Neuronal stem cell (in vitro differentiated cells): ENCODE measurements at regions not wholly inside any gene's neighbourhood (a gene's known extent, or its start where the extent isn't known, plus 50 kb on each side); places are given as distances from the start of the nearest gene placed in this dataset.
"Not testable (repeated sequence)": the region's sequence is repeated elsewhere in the genome, so short reads cannot be mapped to it uniquely, and the experiment has no call there.

ENCODE experiments used
- DNase-seq: peaks from one replicate; pipeline ENCODE4 v3.0.0-alpha.2; 2013; ENCODE audit warnings: low spot score
- H2AFZ ChIP-seq: one replicate; pipeline ENCODE4 v1.6.1; 2013; ENCODE audit warnings: mild to moderate bottlenecking, low read length, inconsistent platforms
- H2AK5ac ChIP-seq: 2 replicates; pipeline ENCODE4 v1.6.1; 2013; ENCODE audit warnings: low read depth, mild to moderate bottlenecking, inconsistent platforms, low read length, moderate library complexity, mixed read lengths
- H2BK120ac ChIP-seq: 2 replicates; pipeline ENCODE4 v1.6.1; 2013; ENCODE audit warnings: low read depth, mild to moderate bottlenecking, inconsistent platforms, low read length, moderate library complexity, mixed read lengths
- H2BK12ac ChIP-seq: one replicate; pipeline ENCODE4 v1.6.1; 2013; ENCODE audit warnings: low read length, inconsistent platforms
- H2BK15ac ChIP-seq: 2 replicates; pipeline ENCODE4 v1.6.1; 2013; ENCODE audit warnings: mild to moderate bottlenecking, low read length, inconsistent platforms, mixed read lengths
- H2BK5ac ChIP-seq: one replicate; pipeline ENCODE4 v1.6.1; 2013; ENCODE audit warnings: inconsistent platforms, mild to moderate bottlenecking, low read length, moderate library complexity
- H3K14ac ChIP-seq: one replicate; pipeline ENCODE4 v1.6.1; 2013; ENCODE audit warnings: low read length, inconsistent platforms
- H3K18ac ChIP-seq: 2 replicates; pipeline ENCODE4 v1.6.1; 2013; ENCODE audit warnings: low read length, inconsistent platforms
- H3K23ac ChIP-seq: 2 replicates; pipeline ENCODE4 v1.6.1; 2013; ENCODE audit warnings: low read depth, mild to moderate bottlenecking, mixed read lengths, low read length, inconsistent platforms; ENCODE audit not compliant: poor library complexity
- H3K27ac ChIP-seq: replicated peaks from 3 replicates; pipeline ENCODE4 v1.5.1; 2013; ENCODE audit warnings: low read length, inconsistent platforms
- H3K27me3 ChIP-seq, 3 experiments: 2 replicates each; pipeline ENCODE4 v1.6.1; 2013; ENCODE audit warnings: low read length in 3 of 3, mild to moderate bottlenecking in 2 of 3, inconsistent platforms in 1 of 3, low read depth in 1 of 3, mixed read lengths in 1 of 3, moderate library complexity in 1 of 3; ENCODE audit not compliant: control insufficient read depth in 3 of 3, insufficient read depth in 3 of 3
- H3K36me3 ChIP-seq, 2 donors: replicated peaks in 1 of 2; 2 replicates each; pipeline ENCODE4 v1.6.1; 2013; ENCODE audit warnings: low read length in 2 of 2; ENCODE audit not compliant: control insufficient read depth in 2 of 2, insufficient read depth in 2 of 2
- H3K4ac ChIP-seq: 2 replicates; pipeline ENCODE4 v1.6.1; 2013; ENCODE audit warnings: inconsistent platforms, mild to moderate bottlenecking, low read length, moderate library complexity
- H3K4me1 ChIP-seq, 2 donors: 1 replicate in 1 of 2; 2 replicates in 1 of 2; pipeline ENCODE4 v1.6.1; 2013; ENCODE audit warnings: low read length in 2 of 2, low read depth in 1 of 2; ENCODE audit not compliant: control insufficient read depth in 2 of 2, insufficient read depth in 1 of 2
- H3K4me2 ChIP-seq: one replicate; pipeline ENCODE4 v1.6.1; 2013; ENCODE audit warnings: mild to moderate bottlenecking, low read length, inconsistent platforms; ENCODE audit not compliant: insufficient read depth, poor library complexity, severe bottlenecking
- H3K4me3 ChIP-seq, 2 donors: 2 replicates each; pipeline ENCODE4 v1.5.1; 2013; ENCODE audit warnings: low read length in 2 of 2, mild to moderate bottlenecking in 2 of 2, inconsistent platforms in 1 of 2, moderate library complexity in 1 of 2
- H3K79me1 ChIP-seq: one replicate; pipeline ENCODE4 v1.6.1; 2013; ENCODE audit warnings: low read depth, mild to moderate bottlenecking, inconsistent platforms, low read length, moderate library complexity
- H3K9ac ChIP-seq: one replicate; pipeline ENCODE4 v1.6.1; 2013; ENCODE audit warnings: mild to moderate bottlenecking, low read depth, low read length, inconsistent platforms; ENCODE audit not compliant: poor library complexity
- H3K9me3 ChIP-seq, 2 donors: replicated peaks in 1 of 2; 2 replicates each; pipeline versions ENCODE3 to v1.6.1; 2013; ENCODE audit warnings: low read length in 2 of 2, mild to moderate bottlenecking in 2 of 2, inconsistent platforms in 1 of 2, low read depth in 1 of 2, mixed read lengths in 1 of 2, moderate library complexity in 1 of 2; ENCODE audit not compliant: control insufficient read depth in 2 of 2, insufficient read depth in 1 of 2
- H4K8ac ChIP-seq: one replicate; pipeline ENCODE4 v1.6.1; 2013; ENCODE audit warnings: low read depth, mild to moderate bottlenecking, inconsistent platforms, low read length, moderate library complexity
- H4K91ac ChIP-seq: one replicate; pipeline ENCODE4 v1.6.1; 2013; ENCODE audit warnings: low read length, low read depth, mild to moderate bottlenecking, inconsistent platforms; ENCODE audit not compliant: poor library complexity
- WGBS, 2 donors: extraction: QIAGEN DNeasy Blood & Tissue Kit; methylation state at CpG; one replicate each; pipeline ENCODE4 v1.1.7; 2013; ENCODE audit warnings: missing lambda C conversion rate in 2 of 2, mixed read lengths in 1 of 2; ENCODE audit not compliant: insufficient read length in 2 of 2, insufficient replicate concordance in 1 of 2; ENCODE audit errors: extremely low coverage in 2 of 2; 5-methylcytosine and 5-hydroxymethylcytosine counted together

- not testable (repeated sequence) for H2BK5ac ChIP-seq, H3K4me3 ChIP-seq
Measured at GRCh38 chr18:35897481-35897880, 75.0 kb upstream of the RMP24 start.

GRCh38 chr18:35904389-35905037 lies 68.0 kb upstream of the RMP24 start:
- Histone ChIP-seq H3K4me3 (no peak overlapping the region), H3K9me3 (no peaks in the 10 kb centered on the region)

More at GRCh38 chr18:35897481-35897880, 75.0 kb upstream of the RMP24 start:
- not testable (repeated sequence) for H3K9ac ChIP-seq, H3K4ac ChIP-seq, H3K79me1 ChIP-seq, H3K4me2 ChIP-seq, H3K14ac ChIP-seq, H3K27ac ChIP-seq, DNase-seq, H4K91ac ChIP-seq, H2AFZ ChIP-seq, H3K9me3 ChIP-seq, H3K4me1 ChIP-seq, H4K8ac ChIP-seq, H3K36me3 ChIP-seq, H2BK15ac ChIP-seq, H2BK120ac ChIP-seq, H3K23ac ChIP-seq, H3K18ac ChIP-seq, H2AK5ac ChIP-seq, H2BK12ac ChIP-seq, H3K27me3 ChIP-seq
- no CpG with 5 or more reads among the region's 13 CpGs for WGBS, 2 donors

GRCh38 chr18:35905436-35905835 lies 67.0 kb upstream of the RMP24 start:
- Histone ChIP-seq H3K4ac (no peak overlapping the region), H2AK5ac (no peak overlapping the region), H4K8ac (no peak overlapping the region), H3K9me3 (no peaks in the 10 kb centered on the region), H3K4me1 (no peaks in the 10 kb centered on the region), H2BK12ac (no peak overlapping the region), H3K27ac (no peak overlapping the region), H2AFZ (no peak overlapping the region), H3K79me1 (no peaks in the 10 kb centered on the region), H2BK5ac (no peak overlapping the region), H3K27me3 (no peaks in the 10 kb centered on the region), H2BK15ac (no peak overlapping the region), H3K36me3 (no peaks in the 10 kb centered on the region), H3K14ac (no peak overlapping the region), H4K91ac (no peak overlapping the region), H3K4me2 (no peak overlapping the region), H3K9ac (no peak overlapping the region), H3K23ac (no peak overlapping the region), H3K18ac (no peak overlapping the region), H3K4me3 (no peak overlapping the region), H2BK120ac (no peak overlapping the region)
- WGBS, 2 donors = no CpG with 5 or more reads among the region's 10 CpGs
- no peak for DNase-seq

More at GRCh38 chr18:35904389-35905037, 68.0 kb upstream of the RMP24 start:
- H3K79me1 ChIP-seq = no peaks in the 10 kb centered on the region
- H2BK12ac ChIP-seq = no peak overlapping the region
- no peak overlapping the region for H3K14ac ChIP-seq
- no peaks in the 10 kb centered on the region for H3K36me3 ChIP-seq
- H2BK5ac ChIP-seq = no peak overlapping the region
- H2BK15ac ChIP-seq = no peak overlapping the region
- no peak overlapping the region for H3K23ac ChIP-seq
- H3K4me2 ChIP-seq = no peak overlapping the region
- no peak overlapping the region for H3K9ac ChIP-seq
- DNase-seq = no peak
- H3K4me1 ChIP-seq = no peaks in the 10 kb centered on the region
- no peak overlapping the region for H2BK120ac ChIP-seq
- H3K27ac ChIP-seq = no peak overlapping the region
- no peaks in the 10 kb centered on the region for H3K27me3 ChIP-seq
- H3K18ac ChIP-seq = no peak overlapping the region
- no peak overlapping the region for H4K8ac ChIP-seq
- no peak overlapping the region for H2AK5ac ChIP-seq
- no CpG with 5 or more reads among the region's 19 CpGs for WGBS, 2 donors
- no peak overlapping the region for H2AFZ ChIP-seq
- no peak overlapping the region for H3K4ac ChIP-seq
- no peak overlapping the region for H4K91ac ChIP-seq

GRCh38 chr18:35906291-35906690 lies 66.2 kb upstream of the RMP24 start:
- H3K4me2 ChIP-seq, H3K9ac ChIP-seq, H2BK15ac ChIP-seq, H3K27ac ChIP-seq, H3K14ac ChIP-seq, H3K79me1 ChIP-seq, H3K18ac ChIP-seq, H3K36me3 ChIP-seq, H3K23ac ChIP-seq, H2AK5ac ChIP-seq, H2AFZ ChIP-seq, H3K27me3 ChIP-seq, DNase-seq, H3K9me3 ChIP-seq, H4K8ac ChIP-seq, H3K4me1 ChIP-seq, H2BK120ac ChIP-seq, H3K4me3 ChIP-seq, H3K4ac ChIP-seq, H2BK12ac ChIP-seq, H2BK5ac ChIP-seq, H4K91ac ChIP-seq: not testable (repeated sequence)
- WGBS, 2 donors = no CpG with 5 or more reads among the region's 3 CpGs
